Endothelial cell of umbilical vein (primary cell): ENCODE measurements at regions not wholly inside any gene's neighbourhood (a gene's known extent, or its start where the extent isn't known, plus 50 kb on each side); places are given as distances from the start of the nearest gene placed in this dataset.

Experiments
- BruUV-seq: library from RNA; stranded (reverse); fragments of 400-500 nt; replicated peaks from 2 replicates; lab custom pipeline; 2021; lab: Mats Ljungman, UMichigan
- CTCF ChIA-PET: fragments of 300-600, 350-600 bp; sonication (Branson Sonifier 250); formaldehyde crosslinking; loops from one replicate; lab custom pipeline; 2021; ENCODE audit warnings: antibody characterized with exemption, inconsistent platforms; lab: Charles Lee
- POLR2A ChIA-PET: fragments of 300-600, 350-600 bp; sonication (Branson Sonifier 250); formaldehyde crosslinking; loops from one replicate; lab custom pipeline; 2021; ENCODE audit warnings: antibody characterized with exemption, inconsistent platforms; lab: Charles Lee
- DNase-seq: peaks from one replicate; pipeline ENCODE4 v3.0.0-alpha.2; 2011; ENCODE audit warnings: low read depth, low spot score
- FAIRE-seq: peaks from 2 replicates; lab custom pipeline; 2011; peaks lifted over from hg19 to GRCh38; lab: Jason Lieb, UNC
- H2AFZ ChIP-seq: 2 replicates; pipeline ENCODE4 v1.6.0; 2012; ENCODE audit warnings: low read depth, low read length, control low read depth, inconsistent platforms
- H3K27ac ChIP-seq: 2 replicates; pipeline ENCODE4 v1.5.1; 2011; ENCODE audit warnings: low read depth, mild to moderate bottlenecking, control low read depth, low read length, moderate library complexity; ENCODE audit not compliant: insufficient read depth
- H3K27me3 ChIP-seq, 2 experiments: 2 replicates each; pipeline versions ENCODE4 v1.6.0 to v1.6.1; 2011; ENCODE audit warnings: low read length in 2 of 2, mixed read lengths in 1 of 2; ENCODE audit not compliant: control insufficient read depth in 2 of 2, insufficient read depth in 2 of 2
- H3K36me3 ChIP-seq, 2 experiments: 2 replicates in 1 of 2; 3 replicates in 1 of 2; pipeline ENCODE4 v1.5.1; 2011; ENCODE audit warnings: low read length in 2 of 2, mild to moderate bottlenecking in 1 of 2, moderate library complexity in 1 of 2; ENCODE audit not compliant: control insufficient read depth in 2 of 2, insufficient read depth in 2 of 2; ENCODE audit errors: extremely low read depth in 1 of 2
- H3K4me1 ChIP-seq: 3 replicates; pipeline ENCODE4 v1.5.1; 2011; ENCODE audit warnings: mild to moderate bottlenecking, low read length; ENCODE audit not compliant: control insufficient read depth, insufficient read depth; ENCODE audit errors: extremely low read depth
- H3K4me2 ChIP-seq: 2 replicates; pipeline ENCODE4 v1.6.1; 2011; ENCODE audit warnings: low read length, control low read depth, mixed read lengths; ENCODE audit not compliant: insufficient read depth
- H3K4me3 ChIP-seq, 3 experiments: fragments of 200-600 bp in 1 of 3; sonication (generic), shearing (Covaris generic) in 1 of 3; replicated peaks in 1 of 3; 2 replicates each; pipeline ENCODE4 v1.5.1; 2011 to 2016; ENCODE audit warnings: control low read depth in 3 of 3, low read length in 3 of 3, mild to moderate bottlenecking in 2 of 3, inconsistent platforms in 1 of 3, low read depth in 1 of 3, moderate library complexity in 1 of 3; ENCODE audit not compliant: insufficient read depth in 1 of 3
- H3K79me2 ChIP-seq: 2 replicates; pipeline ENCODE4 v1.6.0; 2012; ENCODE audit warnings: low read length, inconsistent platforms; ENCODE audit not compliant: control insufficient read depth, insufficient read depth
- H3K9ac ChIP-seq: replicated peaks from 2 replicates; pipeline ENCODE3; 2011; ENCODE audit warnings: low read length, control low read depth; ENCODE audit not compliant: insufficient read depth; ENCODE audit errors: extremely low read depth
- H3K9me1 ChIP-seq: replicated peaks from 3 replicates; pipeline ENCODE4 v1.6.0; 2011; ENCODE audit warnings: mild to moderate bottlenecking, low read length; ENCODE audit not compliant: control insufficient read depth, insufficient read depth; ENCODE audit errors: extremely low read depth
- H3K9me3 ChIP-seq: replicated peaks from 2 replicates; pipeline ENCODE4 v1.5.1; 2012; ENCODE audit warnings: low read length, inconsistent platforms; ENCODE audit not compliant: control insufficient read depth, insufficient read depth
- H4K20me1 ChIP-seq: replicated peaks from 2 replicates; pipeline ENCODE3; 2011; ENCODE audit warnings: mild to moderate bottlenecking, low read length; ENCODE audit not compliant: control insufficient read depth, insufficient read depth; ENCODE audit errors: extremely low read depth
- EZH2 ChIP-seq: IDR thresholded peaks from 2 replicates; pipeline ENCODE4 v1.6.1; 2012; ENCODE audit warnings: borderline replicate concordance, low read depth, mild to moderate bottlenecking, moderate library complexity, low read length, inconsistent platforms; ENCODE audit not compliant: severe bottlenecking
- FOS ChIP-seq: IDR thresholded peaks from 2 replicates; pipeline ENCODE4 v1.6.1; 2011; ENCODE audit warnings: mild to moderate bottlenecking, low read length, moderate library complexity, borderline replicate concordance; ENCODE audit not compliant: insufficient read depth
- GATA2 ChIP-seq: IDR thresholded peaks from 2 replicates; pipeline ENCODE4 v1.7.0; 2011; ENCODE audit warnings: low read depth, mild to moderate bottlenecking, moderate library complexity, mixed read lengths, low read length; ENCODE audit not compliant: insufficient read length, insufficient read depth
- JUN ChIP-seq: IDR thresholded peaks from 2 replicates; pipeline ENCODE4 v1.6.1; 2011; ENCODE audit warnings: borderline replicate concordance, low read depth; ENCODE audit not compliant: insufficient read length, insufficient read depth
- MYC ChIP-seq: IDR thresholded peaks from one replicate; pipeline ENCODE4 v1.6.1; 2011; ENCODE audit warnings: mild to moderate bottlenecking, low read depth, low read length
- POLR2A ChIP-seq: IDR thresholded peaks from 2 replicates; pipeline ENCODE4 v1.6.1; 2012; ENCODE audit warnings: low read depth, mild to moderate bottlenecking, control low read depth, low read length
- POLR2AphosphoS5 ChIP-seq: IDR thresholded peaks from 2 replicates; pipeline ENCODE4 v1.6.1; 2012; ENCODE audit warnings: low read depth, mild to moderate bottlenecking, control low read depth, low read length, moderate library complexity; ENCODE audit not compliant: insufficient read depth
- dilution Hi-C: fragments of 300-500 bp; cut with MboI; formaldehyde crosslinking; loops from one replicate; pipeline ENCODE4 v1.15.0; 2019; ENCODE audit warnings: low sequenced_read_pairs; ENCODE audit not compliant: extremely low pct_ligation_motif_present
- intact Hi-C: fragments of 100-400 bp; cut with micrococcal nuclease; formaldehyde crosslinking; loops from one replicate; pipeline ENCODE4 v1.10.0; 2022
- TF ChIP-seq, protein P1 (sequence below): IDR thresholded peaks from 2 replicates; pipeline ENCODE4 v1.6.1; 2011; ENCODE audit not compliant: insufficient read depth, insufficient read length
- TF ChIP-seq, protein P2 (sequence below), 2 donors: IDR thresholded peaks; 1 replicate in 1 of 2; 2 replicates in 1 of 2; pipeline ENCODE4 v1.5.1; 2011; ENCODE audit warnings: low read length in 2 of 2, mild to moderate bottlenecking in 2 of 2, moderate library complexity in 2 of 2, control low read depth in 1 of 2, inconsistent platforms in 1 of 2, low read depth in 1 of 2; ENCODE audit not compliant: insufficient read depth in 1 of 2; ENCODE audit errors: extremely low read depth in 1 of 2

DNA sequence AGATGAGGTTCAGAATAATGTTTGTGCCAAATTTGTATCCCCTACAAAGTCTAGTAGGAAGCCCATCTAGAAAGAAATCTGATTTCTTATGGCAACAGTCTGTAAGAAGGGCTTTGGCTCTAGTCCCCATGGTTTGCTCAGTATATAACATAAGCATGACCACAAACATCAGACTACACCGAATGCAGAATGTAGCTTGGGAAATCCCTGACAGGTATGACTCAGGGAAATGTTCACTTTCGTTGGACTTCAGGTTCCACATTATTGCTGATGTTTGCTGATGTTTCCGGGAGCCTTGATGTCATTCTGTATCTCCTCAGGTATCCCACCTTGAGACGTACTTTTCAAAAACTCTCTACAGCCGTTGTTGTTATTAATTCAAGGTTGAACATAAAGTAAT lies 304.4 kb upstream of the TGFBR2 start:
- H3K36me3 ChIP-seq: no peaks in the 10 kb centered on the region
- DNase-seq (no peak), FAIRE-seq (no peak)
- H3K27ac ChIP-seq: no peak overlapping the region
- dilution Hi-C loops: no loop called here
- BruUV-seq: no TSS peak
- no peaks in the 10 kb centered on the region for H3K9me1 ChIP-seq
- no peaks in the 10 kb centered on the region for H3K27me3 ChIP-seq
- no peak overlapping the region for H3K4me3 ChIP-seq
- intact Hi-C loops: no loop called here
- no peak overlapping the region for H2AFZ ChIP-seq
- H3K9me3 ChIP-seq: no peaks in the 10 kb centered on the region
- ChIA-PET CTCF (interaction anchor here (1.2 kb wide), 1 partner anchor 188 kb away, joined by 3 read pairs; no protein-coding TSS in a partner anchor), POLR2A (no interaction called here)
- TF ChIP-seq MYC: no peak
- no peak for TF ChIP-seq EZH2
- TF ChIP-seq POLR2AphosphoS5: no peak
- TF ChIP-seq, protein P1, sequence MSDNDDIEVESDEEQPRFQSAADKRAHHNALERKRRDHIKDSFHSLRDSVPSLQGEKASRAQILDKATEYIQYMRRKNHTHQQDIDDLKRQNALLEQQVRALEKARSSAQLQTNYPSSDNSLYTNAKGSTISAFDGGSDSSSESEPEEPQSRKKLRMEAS: no peak
- no peak for TF ChIP-seq POLR2A
- TF ChIP-seq, protein P2, sequence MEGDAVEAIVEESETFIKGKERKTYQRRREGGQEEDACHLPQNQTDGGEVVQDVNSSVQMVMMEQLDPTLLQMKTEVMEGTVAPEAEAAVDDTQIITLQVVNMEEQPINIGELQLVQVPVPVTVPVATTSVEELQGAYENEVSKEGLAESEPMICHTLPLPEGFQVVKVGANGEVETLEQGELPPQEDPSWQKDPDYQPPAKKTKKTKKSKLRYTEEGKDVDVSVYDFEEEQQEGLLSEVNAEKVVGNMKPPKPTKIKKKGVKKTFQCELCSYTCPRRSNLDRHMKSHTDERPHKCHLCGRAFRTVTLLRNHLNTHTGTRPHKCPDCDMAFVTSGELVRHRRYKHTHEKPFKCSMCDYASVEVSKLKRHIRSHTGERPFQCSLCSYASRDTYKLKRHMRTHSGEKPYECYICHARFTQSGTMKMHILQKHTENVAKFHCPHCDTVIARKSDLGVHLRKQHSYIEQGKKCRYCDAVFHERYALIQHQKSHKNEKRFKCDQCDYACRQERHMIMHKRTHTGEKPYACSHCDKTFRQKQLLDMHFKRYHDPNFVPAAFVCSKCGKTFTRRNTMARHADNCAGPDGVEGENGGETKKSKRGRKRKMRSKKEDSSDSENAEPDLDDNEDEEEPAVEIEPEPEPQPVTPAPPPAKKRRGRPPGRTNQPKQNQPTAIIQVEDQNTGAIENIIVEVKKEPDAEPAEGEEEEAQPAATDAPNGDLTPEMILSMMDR (IDR thresholded peaks at IDR 0.05; ENCODE audit: extremely low read depth in 1 of 2, insufficient read depth in 1 of 2, low read depth in 1 of 2, low read length in 2 of 2): no peak
- TF ChIP-seq FOS: no peak
- TF ChIP-seq GATA2: no peak
- no peak for TF ChIP-seq JUN
- peaks cover 3% of the 10 kb centered on the region for H3K4me1 ChIP-seq
- H4K20me1 ChIP-seq: no peaks in the 10 kb centered on the region
- H3K4me2 ChIP-seq: no peak overlapping the region
- H3K9ac ChIP-seq: no peak overlapping the region
- H3K79me2 ChIP-seq: no peaks in the 10 kb centered on the region
